Prostate gland (tissue), 2 donors: ENCODE measurements at regions not wholly inside any gene's neighbourhood (a gene's known extent, or its start where the extent isn't known, plus 50 kb on each side); places are given as distances from the start of the nearest gene placed in this dataset.

Experiments used
- DNase-seq: peaks from one replicate; pipeline ENCODE4 v3.0.0-alpha.2; 2019; ENCODE audit warnings: low spot score
- H3K27ac ChIP-seq, 2 donors: fragments of 200-600 bp; sonication (generic); 2 replicates each; pipeline ENCODE4 v1.5.1; 2017 to 2019
- H3K27me3 ChIP-seq: fragments of 200-600 bp; sonication (generic); replicated peaks from 2 replicates; pipeline ENCODE4 v1.5.1; 2019; ENCODE audit not compliant: insufficient read depth
- H3K36me3 ChIP-seq, 2 donors: fragments of 200-600 bp; sonication (generic); 1 replicate in 1 of 2; 2 replicates in 1 of 2; pipeline versions ENCODE4 v1.5.1 to v1.8.1; 2017 to 2019
- H3K4me1 ChIP-seq: fragments of 200-600 bp; sonication (generic); replicated peaks from 2 replicates; pipeline ENCODE4 v1.5.1; 2019
- H3K4me3 ChIP-seq, 2 donors: fragments of 200-600 bp; sonication (generic); 2 replicates each; pipeline ENCODE4 v1.5.1; 2017 to 2019
- H3K9me3 ChIP-seq: fragments of 200-600 bp; sonication (generic); 2 replicates; pipeline ENCODE4 v1.5.1; 2017
- POLR2A ChIP-seq: fragments of 450-650 bp; IDR thresholded peaks from one replicate; pipeline ENCODE4 v1.6.1; 2016; ENCODE audit warnings: antibody characterized with exemption, mild to moderate bottlenecking
- POLR2AphosphoS5 ChIP-seq: sonication (generic); formaldehyde crosslinking; IDR thresholded peaks from one replicate; pipeline ENCODE4 v1.6.1; 2017; ENCODE audit warnings: antibody characterized with exemption
- WGBS: methylation state at CpG from one replicate; pipeline ENCODE4 v1.1.5; 2018; 5-methylcytosine and 5-hydroxymethylcytosine counted together
- intact Hi-C: fragments of 100-400 bp; cut with DNase I; formaldehyde crosslinking; loops from one replicate; pipeline ENCODE4 v1.14.2; 2022
- TF ChIP-seq, protein P1 (sequence below), 4 experiments: fragments of 200-600 bp in 2 of 4; fragments of 450-650 bp in 2 of 4; sonication (generic) in 2 of 4; IDR thresholded peaks; 1 replicate in 3 of 4; 2 replicates in 1 of 4; pipeline ENCODE4 v1.5.1; 2016 to 2019; ENCODE audit warnings: antibody characterized with exemption in 4 of 4, mild to moderate bottlenecking in 2 of 4, moderate library complexity in 2 of 4

DNA sequence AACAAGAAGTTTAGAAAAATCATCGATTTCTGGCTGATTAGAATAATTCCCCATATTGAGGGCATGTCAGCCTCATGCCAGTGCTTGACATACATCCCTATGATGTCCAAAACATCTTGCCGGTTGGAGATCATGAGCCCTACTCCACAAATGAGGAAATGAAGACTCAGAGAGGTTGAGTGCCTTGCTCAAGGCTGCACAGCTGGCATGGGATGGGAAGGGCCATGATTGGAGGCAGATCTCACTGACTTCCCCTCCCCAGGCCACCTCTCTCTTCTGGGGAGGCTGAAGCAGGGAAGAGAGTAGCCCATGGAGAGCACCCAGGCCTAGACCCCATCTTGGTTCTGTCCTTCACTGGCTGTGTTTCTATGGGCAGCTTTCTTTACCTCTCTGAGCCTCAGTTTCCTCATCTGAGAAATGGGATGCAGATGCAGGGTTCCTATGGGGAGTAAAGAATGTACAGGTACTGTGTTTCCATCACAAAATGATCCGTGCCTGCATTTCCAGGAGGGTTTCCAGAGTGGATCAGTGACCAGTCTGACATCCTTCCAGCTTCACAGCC, 145.7 kb downstream of the SYF2 start:
- Histone ChIP-seq H3K27me3 (no peaks in the 10 kb centered on the region), H3K36me3 (no peaks in the 10 kb centered on the region), H3K27ac (no peak overlapping the region), H3K9me3 (no peaks in the 10 kb centered on the region), H3K4me1 (no peaks in the 10 kb centered on the region), H3K4me3 (no peak overlapping the region)
- TF ChIP-seq, protein P1, sequence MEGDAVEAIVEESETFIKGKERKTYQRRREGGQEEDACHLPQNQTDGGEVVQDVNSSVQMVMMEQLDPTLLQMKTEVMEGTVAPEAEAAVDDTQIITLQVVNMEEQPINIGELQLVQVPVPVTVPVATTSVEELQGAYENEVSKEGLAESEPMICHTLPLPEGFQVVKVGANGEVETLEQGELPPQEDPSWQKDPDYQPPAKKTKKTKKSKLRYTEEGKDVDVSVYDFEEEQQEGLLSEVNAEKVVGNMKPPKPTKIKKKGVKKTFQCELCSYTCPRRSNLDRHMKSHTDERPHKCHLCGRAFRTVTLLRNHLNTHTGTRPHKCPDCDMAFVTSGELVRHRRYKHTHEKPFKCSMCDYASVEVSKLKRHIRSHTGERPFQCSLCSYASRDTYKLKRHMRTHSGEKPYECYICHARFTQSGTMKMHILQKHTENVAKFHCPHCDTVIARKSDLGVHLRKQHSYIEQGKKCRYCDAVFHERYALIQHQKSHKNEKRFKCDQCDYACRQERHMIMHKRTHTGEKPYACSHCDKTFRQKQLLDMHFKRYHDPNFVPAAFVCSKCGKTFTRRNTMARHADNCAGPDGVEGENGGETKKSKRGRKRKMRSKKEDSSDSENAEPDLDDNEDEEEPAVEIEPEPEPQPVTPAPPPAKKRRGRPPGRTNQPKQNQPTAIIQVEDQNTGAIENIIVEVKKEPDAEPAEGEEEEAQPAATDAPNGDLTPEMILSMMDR (IDR thresholded peaks at IDR 0.05) = no peak
- TF ChIP-seq POLR2A (no peak), POLR2AphosphoS5 (no peak)
- no peak for DNase-seq
- 87% methylated on average over 3 of the region's 3 CpGs for WGBS
- intact Hi-C loops = no loop called here

DNA sequence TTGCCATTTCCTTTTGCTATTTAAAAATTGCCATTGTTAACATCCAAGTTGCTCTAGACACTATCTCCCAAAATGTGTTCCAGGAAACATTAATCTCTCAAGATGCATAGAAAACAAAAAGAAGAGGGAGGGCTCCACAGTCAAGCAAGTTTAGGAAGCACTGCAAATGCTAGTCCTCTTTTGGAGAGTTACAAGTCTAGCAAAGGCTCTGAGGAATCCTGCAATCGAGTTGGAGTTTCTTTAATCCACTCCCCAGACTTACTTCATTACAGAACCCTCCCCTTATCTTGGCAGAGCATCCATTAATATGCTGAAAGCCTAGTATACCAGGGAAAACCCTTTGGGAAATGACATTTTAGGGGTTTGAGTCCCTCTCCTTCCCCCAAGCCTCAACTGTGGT, 147.9 kb downstream of the SYF2 start:
- intact Hi-C loops = no loop called here
- Histone ChIP-seq H3K4me3 (no peak overlapping the region), H3K27me3 (no peaks in the 10 kb centered on the region), H3K9me3 (no peaks in the 10 kb centered on the region), H3K27ac (no peak overlapping the region), H3K36me3 (no peaks in the 10 kb centered on the region), H3K4me1 (no peaks in the 10 kb centered on the region)
- DNase-seq = no peak
- TF ChIP-seq POLR2AphosphoS5 (no peak), POLR2A (no peak)
- TF ChIP-seq, protein P1 (IDR thresholded peaks at IDR 0.05) = no peak
- 17% methylated on average over 1 of the region's 1 CpG for WGBS

DNA sequence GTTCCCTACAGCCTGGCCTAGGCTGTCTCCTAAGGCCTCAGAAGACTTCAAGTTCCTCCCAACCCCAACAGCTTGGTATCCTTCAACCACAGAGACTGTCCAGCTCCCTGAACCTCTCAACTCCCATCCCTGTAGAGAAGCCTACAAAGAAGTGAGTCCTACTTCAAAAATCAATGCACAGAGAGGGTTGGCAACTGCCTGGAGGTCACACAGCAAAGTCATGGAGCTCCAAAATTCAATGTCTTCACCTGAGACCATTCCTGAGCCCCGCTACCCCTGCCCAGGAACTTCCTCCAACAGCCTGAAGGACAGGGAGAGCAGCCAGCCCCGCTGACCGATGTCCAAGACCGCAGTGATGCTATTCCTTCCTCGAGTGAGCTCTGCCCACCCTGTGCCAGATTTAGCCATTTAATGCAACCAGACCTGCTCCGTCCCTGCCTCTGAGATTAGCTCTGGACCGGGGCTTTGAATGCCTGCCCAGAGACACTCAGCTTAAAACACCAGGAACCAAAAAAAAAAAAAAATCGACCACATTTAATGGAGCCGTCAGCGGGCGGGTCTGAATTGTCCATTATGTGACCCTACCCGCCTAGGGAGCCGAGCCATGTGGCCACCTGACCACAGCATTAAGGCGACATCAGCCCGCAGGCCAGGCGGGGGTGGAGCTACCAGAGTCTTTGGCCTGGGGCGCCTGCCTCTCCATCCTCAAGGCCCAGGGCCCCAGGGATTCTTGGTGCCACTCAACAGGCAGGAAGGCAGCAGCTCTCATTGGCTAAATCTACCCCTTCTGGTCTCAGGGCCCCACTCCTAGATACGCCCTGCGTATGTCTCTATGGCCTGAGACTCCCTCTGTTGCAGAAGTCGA, 148.6 kb downstream of the SYF2 start:
- H3K27me3 ChIP-seq = no peaks in the 10 kb centered on the region

DNA sequence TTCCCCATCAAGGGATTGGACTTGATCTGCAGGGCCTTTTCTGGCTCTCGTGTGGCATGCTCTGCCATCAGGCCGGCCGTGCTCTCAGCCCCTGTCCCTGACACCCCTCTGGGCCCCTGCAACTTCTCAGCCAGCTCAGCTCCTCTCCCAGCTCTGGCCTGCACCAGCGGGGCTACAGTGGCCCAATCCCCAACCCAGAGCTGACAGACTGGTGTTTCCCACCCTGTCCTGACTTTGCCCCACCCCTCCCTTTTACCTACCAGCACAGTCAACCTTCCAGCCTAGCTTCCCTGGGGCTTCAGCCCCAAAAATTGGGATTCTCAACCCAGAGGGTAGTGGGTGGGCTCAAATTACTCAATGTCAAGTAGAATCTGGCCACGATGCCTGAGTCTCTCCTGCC, 149.3 kb downstream of the SYF2 start:
- H3K4me1 ChIP-seq = no peaks in the 10 kb centered on the region
- intact Hi-C loops = no loop called here
- TF ChIP-seq POLR2AphosphoS5 (no peak), POLR2A (no peak)
- TF ChIP-seq, protein P1 (IDR thresholded peaks at IDR 0.05) = no peak
- H3K36me3 ChIP-seq = no peaks in the 10 kb centered on the region
- WGBS = 91% methylated on average over 5 of the region's 5 CpGs
- H3K27ac ChIP-seq = no peak overlapping the region
- DNase-seq = no peak
- H3K4me3 ChIP-seq = no peak overlapping the region
- no peaks in the 10 kb centered on the region for H3K27me3 ChIP-seq
- no peaks in the 10 kb centered on the region for H3K9me3 ChIP-seq

More for the DNA sequence above, 148.6 kb downstream of the SYF2 start:
- no peak overlapping the region for H3K27ac ChIP-seq
- no peaks in the 10 kb centered on the region for H3K9me3 ChIP-seq
- DNase-seq = no peak
- intact Hi-C loops = no loop called here
- TF ChIP-seq POLR2AphosphoS5 (no peak), POLR2A (no peak)
- TF ChIP-seq, protein P1 (IDR thresholded peaks at IDR 0.05) = no peak
- H3K36me3 ChIP-seq = no peaks in the 10 kb centered on the region
- 74% methylated on average over 20 of the region's 20 CpGs for WGBS
- H3K4me3 ChIP-seq = no peak overlapping the region
- H3K4me1 ChIP-seq = no peaks in the 10 kb centered on the region
